Activated T-cell treated with anti-CD3 and anti-CD28 coated beads, Interleukin-2, amount 50 U/mL, for 4 hours (primary cell): ENCODE measurements at regions not wholly inside any gene's neighbourhood (a gene's known extent, or its start where the extent isn't known, plus 50 kb on each side); places are given as distances from the start of the nearest gene placed in this dataset.
"Not testable (repeated sequence)": the region's sequence is repeated elsewhere in the genome, so short reads cannot be mapped to it uniquely, and the experiment has no call there.

Experiments
- ATAC-seq, 2 donors: fragments of 200-7000 bp; cut with Tn5 transposase; one replicate each; pipeline ENCODE4 v1.10.0; 2021
- DNase-seq: peaks from one replicate; pipeline ENCODE4 v3.0.0-alpha.2; 2020
- H3K27me3 Mint-ChIP-seq: one replicate; pipeline ENCODE4 v1.8.0; 2021; ENCODE audit warnings: low read depth, mixed read lengths
- H3K36me3 Mint-ChIP-seq: one replicate; pipeline ENCODE4 v1.8.0; 2022; ENCODE audit warnings: mixed read lengths; ENCODE audit not compliant: insufficient read depth
- H3K4me1 Mint-ChIP-seq: one replicate; pipeline ENCODE4 v1.8.0; 2021; ENCODE audit warnings: low read depth, mixed read lengths
- H3K4me3 Mint-ChIP-seq: one replicate; pipeline ENCODE4 v1.8.0; 2021; ENCODE audit warnings: mild to moderate bottlenecking, moderate library complexity, mixed read lengths
- H3K9me3 Mint-ChIP-seq: one replicate; pipeline ENCODE4 v1.8.0; 2021; ENCODE audit warnings: mixed read lengths

GRCh38 chr13:54958781-54959180, 1930.2 kb downstream of the OLFM4 start:
- H3K36me3 Mint-ChIP-seq, result no peaks in the 10 kb centered on the region
- no peaks in the 10 kb centered on the region for H3K27me3 Mint-ChIP-seq
- peaks cover 20% of the 10 kb centered on the region for H3K9me3 Mint-ChIP-seq
- H3K4me3 Mint-ChIP-seq, result no peak overlapping the region
- H3K4me1 Mint-ChIP-seq, result no peaks in the 10 kb centered on the region
- no peak for ATAC-seq
- DNase-seq, result no peak

- Mint-ChIP-seq H3K4me1 (no peaks in the 10 kb centered on the region), H3K9me3 (peaks cover 15% of the 10 kb centered on the region), H3K36me3 (no peaks in the 10 kb centered on the region), H3K27me3 (no peaks in the 10 kb centered on the region), H3K4me3 (no peak overlapping the region)
- ATAC-seq, result no peak
- DNase-seq, result no peak
These were observed 1937.3 kb downstream of the OLFM4 start for GRCh38 chr13:54965881-54966280.

- DNase-seq, result no peak
- H3K9me3 Mint-ChIP-seq, result peaks cover 6% of the 10 kb centered on the region
- H3K4me1 Mint-ChIP-seq, result no peaks in the 10 kb centered on the region
These were observed 1944.2 kb downstream of the OLFM4 start for GRCh38 chr13:54972838-54973237.

GRCh38 chr13:54975676-54976075, 1947.1 kb downstream of the OLFM4 start:
- DNase-seq (no peak), ATAC-seq (no peak)
- Mint-ChIP-seq H3K9me3 (peaks cover 9% of the 10 kb centered on the region), H3K27me3 (no peaks in the 10 kb centered on the region), H3K4me3 (no peak overlapping the region), H3K36me3 (no peaks in the 10 kb centered on the region), H3K4me1 (no peaks in the 10 kb centered on the region)

More at GRCh38 chr13:54972838-54973237, 1944.2 kb downstream of the OLFM4 start:
- ATAC-seq, result no peak
- Mint-ChIP-seq H3K4me3 (no peak overlapping the region), H3K36me3 (no peaks in the 10 kb centered on the region), H3K27me3 (no peaks in the 10 kb centered on the region)

GRCh38 chr13:54980651-54981050, 1952.0 kb downstream of the OLFM4 start:
- H3K27me3 Mint-ChIP-seq, result no peaks in the 10 kb centered on the region
- DNase-seq (no peak), ATAC-seq (no peak)
- H3K4me3 Mint-ChIP-seq, result no peak overlapping the region
- no peaks in the 10 kb centered on the region for H3K4me1 Mint-ChIP-seq
- peaks cover 12% of the 10 kb centered on the region for H3K9me3 Mint-ChIP-seq
- H3K36me3 Mint-ChIP-seq, result no peaks in the 10 kb centered on the region

GRCh38 chr13:54989418-54989817, 1960.8 kb downstream of the OLFM4 start:
- ATAC-seq, result no peak
- no peak overlapping the region for H3K4me3 Mint-ChIP-seq

GRCh38 chr13:54999399-54999907, 1970.8 kb downstream of the OLFM4 start:
- ATAC-seq (no peak), DNase-seq (no peak)
- H3K4me3 Mint-ChIP-seq, result no peak overlapping the region
- H3K27me3 Mint-ChIP-seq, result no peaks in the 10 kb centered on the region
- H3K4me1 Mint-ChIP-seq, result no peaks in the 10 kb centered on the region
- H3K9me3 Mint-ChIP-seq, result peaks cover 7% of the 10 kb centered on the region
- no peaks in the 10 kb centered on the region for H3K36me3 Mint-ChIP-seq

More at GRCh38 chr13:54989418-54989817, 1960.8 kb downstream of the OLFM4 start:
- peaks cover 22% of the 10 kb centered on the region for H3K9me3 Mint-ChIP-seq
- no peak for DNase-seq
- no peaks in the 10 kb centered on the region for H3K27me3 Mint-ChIP-seq
- no peaks in the 10 kb centered on the region for H3K36me3 Mint-ChIP-seq
- no peaks in the 10 kb centered on the region for H3K4me1 Mint-ChIP-seq

- Mint-ChIP-seq H3K4me1 (no peaks in the 10 kb centered on the region), H3K27me3 (no peaks in the 10 kb centered on the region), H3K4me3 (no peak overlapping the region), H3K36me3 (no peaks in the 10 kb centered on the region), H3K9me3 (peaks cover 7% of the 10 kb centered on the region)
- no peak for ATAC-seq
- DNase-seq, result no peak
These were observed 1971.4 kb downstream of the OLFM4 start for GRCh38 chr13:55000043-55000442.

GRCh38 chr13:55000844-55001243, 1972.2 kb downstream of the OLFM4 start:
- ATAC-seq, result no peak
- no peaks in the 10 kb centered on the region for H3K4me1 Mint-ChIP-seq
- no peak overlapping the region for H3K4me3 Mint-ChIP-seq
- H3K9me3 Mint-ChIP-seq, result peaks cover 7% of the 10 kb centered on the region
- H3K36me3 Mint-ChIP-seq, result no peaks in the 10 kb centered on the region
- DNase-seq, result no peak
- H3K27me3 Mint-ChIP-seq, result no peaks in the 10 kb centered on the region

GRCh38 chr13:55001881-55002280, 1973.3 kb downstream of the OLFM4 start:
- no peaks in the 10 kb centered on the region for H3K36me3 Mint-ChIP-seq
- H3K4me1 Mint-ChIP-seq, result no peaks in the 10 kb centered on the region

GRCh38 chr13:55007681-55008080, 1979.1 kb downstream of the OLFM4 start:
- Mint-ChIP-seq H3K9me3 (peaks cover 18% of the 10 kb centered on the region), H3K4me1 (no peaks in the 10 kb centered on the region), H3K27me3 (no peaks in the 10 kb centered on the region), H3K4me3 (no peak overlapping the region), H3K36me3 (no peaks in the 10 kb centered on the region)
- DNase-seq (no peak), ATAC-seq (no peak)

More at GRCh38 chr13:55001881-55002280, 1973.3 kb downstream of the OLFM4 start:
- DNase-seq (no peak), ATAC-seq (no peak)
- Mint-ChIP-seq H3K9me3 (peaks cover 7% of the 10 kb centered on the region), H3K4me3 (no peak overlapping the region), H3K27me3 (no peaks in the 10 kb centered on the region)

- ATAC-seq (no peak), DNase-seq (no peak)
- Mint-ChIP-seq H3K4me3 (no peak overlapping the region), H3K4me1 (no peaks in the 10 kb centered on the region), H3K27me3 (no peaks in the 10 kb centered on the region), H3K36me3 (no peaks in the 10 kb centered on the region), H3K9me3 (peaks cover 16% of the 10 kb centered on the region)
These were observed 1984.4 kb downstream of the OLFM4 start for GRCh38 chr13:55013051-55013450.

GRCh38 chr13:55029280-55029679, 2000.7 kb downstream of the OLFM4 start:
- no peak for DNase-seq
- ATAC-seq, result no peak
- no peaks in the 10 kb centered on the region for H3K36me3 Mint-ChIP-seq
- H3K27me3 Mint-ChIP-seq, result no peaks in the 10 kb centered on the region
- peaks cover 24% of the 10 kb centered on the region for H3K9me3 Mint-ChIP-seq
- no peak overlapping the region for H3K4me3 Mint-ChIP-seq
- H3K4me1 Mint-ChIP-seq, result no peaks in the 10 kb centered on the region

- H3K4me3 Mint-ChIP-seq, result no peak overlapping the region
- ATAC-seq, result no peak
- H3K27me3 Mint-ChIP-seq, result no peaks in the 10 kb centered on the region
- no peaks in the 10 kb centered on the region for H3K4me1 Mint-ChIP-seq
- H3K9me3 Mint-ChIP-seq, result peaks cover 17% of the 10 kb centered on the region
- DNase-seq, result no peak
- no peaks in the 10 kb centered on the region for H3K36me3 Mint-ChIP-seq
These were observed 2009.6 kb downstream of the OLFM4 start for GRCh38 chr13:55038230-55038629.

GRCh38 chr13:55053891-55054550, 2025.4 kb downstream of the OLFM4 start:
- H3K4me1 Mint-ChIP-seq, H3K27me3 Mint-ChIP-seq, ATAC-seq, H3K36me3 Mint-ChIP-seq, H3K4me3 Mint-ChIP-seq, DNase-seq: not testable (repeated sequence)
- H3K9me3 Mint-ChIP-seq, result peaks cover 20% of the 10 kb centered on the region
